Jurkat, Clone E6-1 (cell line): ENCODE measurements at regions not wholly inside any gene's neighbourhood (a gene's known extent, or its start where the extent isn't known, plus 50 kb on each side); places are given as distances from the start of the nearest gene placed in this dataset.

Experiments
- DNase-seq: peaks from one replicate; pipeline ENCODE4 v3.0.0-alpha.2; 2011; ENCODE audit warnings: low read depth, low spot score
- H3K4me3 ChIP-seq: 2 replicates; pipeline ENCODE4 v1.5.1; 2011; ENCODE audit warnings: mild to moderate bottlenecking, low read length, control low read depth, moderate library complexity

DNA sequence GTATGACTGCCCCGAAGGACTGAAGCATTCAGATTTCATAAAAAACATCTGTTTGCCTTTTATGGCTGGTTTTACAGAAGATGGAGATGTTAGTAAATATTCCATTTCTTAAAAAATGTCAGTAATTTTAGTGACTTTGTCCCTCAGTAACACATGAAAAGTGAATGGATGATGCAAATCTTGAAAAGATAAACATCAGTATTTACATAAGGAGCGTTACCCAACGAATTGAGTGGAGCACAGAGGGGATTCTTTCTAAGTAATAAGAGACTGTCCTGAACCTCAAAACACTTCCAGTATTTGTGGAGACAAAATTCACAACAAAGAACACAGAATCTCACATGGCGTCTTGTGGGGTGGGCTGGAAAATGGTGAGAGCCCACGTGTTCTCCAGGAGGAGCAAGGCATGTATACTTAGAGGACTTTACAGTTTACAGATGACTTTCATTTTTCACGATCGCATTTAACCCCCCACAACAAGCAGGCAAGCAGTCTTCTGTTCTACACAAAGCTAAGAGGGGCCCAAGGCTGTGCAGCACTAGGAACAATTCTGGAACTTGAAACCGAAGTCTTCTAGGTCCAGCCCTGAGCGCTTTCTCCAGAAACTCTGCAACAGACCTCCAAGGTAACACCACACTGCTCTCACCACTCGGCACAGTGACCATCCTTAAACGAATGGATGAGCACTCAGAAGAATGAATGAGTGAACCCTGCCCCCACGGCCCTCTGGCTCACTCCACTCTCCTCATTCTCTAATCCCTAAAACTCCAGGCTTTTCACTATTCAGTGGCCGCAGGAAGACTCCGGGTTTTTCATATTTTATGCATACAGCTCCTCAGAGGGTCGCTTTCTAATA lies 709.8 kb downstream of the UQCRFS1 start:
- DNase-seq: no peak
- no peak overlapping the region for H3K4me3 ChIP-seq

DNA sequence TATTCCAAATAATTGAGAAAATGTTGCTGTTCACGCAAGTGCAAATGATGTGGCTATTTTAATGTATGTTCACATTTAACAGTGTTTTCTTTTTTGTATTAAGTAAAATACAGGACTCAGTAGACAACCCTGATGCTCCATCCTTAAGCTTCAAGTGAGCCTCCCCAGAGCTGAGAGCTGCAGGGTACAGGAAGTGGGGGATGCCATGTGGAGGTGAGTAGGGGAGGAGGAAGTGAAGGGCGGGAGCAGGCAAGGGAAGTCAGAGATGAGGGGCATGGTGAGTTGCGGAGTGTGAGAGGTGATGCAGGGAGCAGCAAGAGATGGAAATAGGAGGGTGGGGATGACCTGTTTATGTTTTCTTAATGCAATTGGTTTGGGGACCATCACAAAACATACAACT lies 711.0 kb downstream of the UQCRFS1 start:
- H3K4me3 ChIP-seq: no peak overlapping the region
- DNase-seq: peak; percentile 68

DNA sequence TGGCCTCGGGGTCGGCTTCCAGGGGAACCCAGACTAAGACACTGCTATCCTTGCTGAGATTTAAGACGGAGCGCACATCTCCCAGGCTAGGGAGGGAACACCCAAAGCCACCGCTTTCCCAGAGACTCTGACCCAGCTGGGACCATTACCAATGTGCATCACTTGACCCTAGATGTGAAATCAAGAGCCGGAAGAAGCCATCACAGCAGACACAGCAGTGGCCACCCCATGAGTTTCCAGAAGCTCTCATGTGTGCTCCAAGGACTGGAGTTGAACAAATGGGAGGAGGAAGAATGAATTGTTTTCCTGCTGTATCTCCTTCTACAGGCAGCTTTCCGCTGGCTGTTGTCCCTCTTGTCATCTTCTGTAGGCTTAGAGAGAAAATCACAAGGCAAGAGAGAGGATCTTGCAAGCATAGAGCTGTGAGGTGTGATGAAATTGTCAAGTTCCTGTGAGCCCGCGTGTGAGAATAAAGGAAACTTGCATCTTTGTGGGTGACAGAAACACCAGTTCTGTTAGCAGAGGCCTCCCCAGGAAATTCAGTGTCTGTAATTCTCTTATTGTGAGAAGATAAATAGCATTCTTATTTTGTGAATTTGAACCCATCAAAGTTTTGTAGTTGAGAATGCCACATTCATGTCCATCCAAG lies 711.8 kb downstream of the UQCRFS1 start:
- DNase-seq: peak; percentile 53

DNA sequence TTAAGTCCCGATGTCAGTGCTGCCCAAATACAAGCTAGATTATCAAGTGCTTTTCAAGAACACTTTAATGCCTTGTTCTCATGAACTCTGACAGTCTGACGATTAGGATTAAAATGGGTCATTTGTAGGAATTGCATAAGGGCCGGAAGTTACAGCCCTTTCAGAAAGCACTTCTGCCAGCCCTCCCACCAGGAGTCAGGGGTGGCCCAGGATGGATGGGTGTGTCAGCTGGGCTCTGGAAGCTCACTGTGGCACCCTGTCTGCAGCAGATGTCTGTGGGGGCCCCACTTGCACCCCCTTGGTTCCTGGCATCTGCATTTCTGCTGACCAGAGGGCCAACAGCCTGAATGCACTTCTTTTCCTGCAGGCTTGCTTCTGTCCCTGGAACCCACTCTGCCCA lies 712.7 kb downstream of the UQCRFS1 start:
- no peak overlapping the region for H3K4me3 ChIP-seq
- DNase-seq: no peak

More for the DNA sequence above, 711.8 kb downstream of the UQCRFS1 start:
- no peak overlapping the region for H3K4me3 ChIP-seq

DNA sequence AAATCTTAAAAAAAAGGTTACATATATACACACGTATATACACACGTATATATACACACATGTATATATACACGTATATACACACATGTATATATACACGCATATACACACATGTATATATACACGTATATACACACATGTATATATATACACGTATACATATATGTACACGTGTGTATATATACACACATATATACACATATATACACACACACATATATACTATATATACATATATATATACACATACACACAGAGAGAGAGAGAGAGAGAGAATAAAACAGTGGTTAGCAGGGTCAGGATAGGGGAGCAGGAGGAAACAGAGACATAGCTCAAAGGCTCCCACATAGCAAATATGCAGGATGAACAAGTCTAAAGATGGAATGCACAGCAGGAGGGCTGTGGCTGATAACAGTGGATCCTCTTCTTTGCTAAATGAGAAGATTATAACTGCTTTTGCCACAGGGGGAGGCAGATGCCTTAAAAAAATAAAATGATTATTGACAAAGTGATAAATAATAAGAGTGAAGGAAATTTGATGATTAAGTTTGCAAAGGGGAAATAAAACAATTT lies 714.5 kb downstream of the UQCRFS1 start:
- H3K4me3 ChIP-seq: no peak overlapping the region
- no peak for DNase-seq

DNA sequence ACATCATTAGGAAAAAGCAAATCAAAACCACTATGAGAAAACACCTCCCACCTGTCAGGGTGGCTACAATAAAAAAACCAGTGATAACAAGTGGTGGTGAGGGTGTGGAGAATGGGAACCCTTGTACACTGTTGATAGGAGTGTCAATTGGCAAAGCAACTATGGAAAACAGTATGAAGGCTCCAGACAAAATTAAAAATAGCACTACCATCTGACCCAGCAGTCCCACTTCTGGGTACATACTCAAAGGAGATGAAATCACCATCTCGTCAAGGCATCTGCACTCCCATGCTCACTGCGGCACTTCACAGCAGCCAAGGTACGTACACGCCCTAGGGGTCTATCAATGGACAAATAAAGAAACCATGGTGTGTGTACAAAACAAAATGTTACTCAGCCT lies 715.1 kb downstream of the UQCRFS1 start:
- no peak overlapping the region for H3K4me3 ChIP-seq
- no peak for DNase-seq

DNA sequence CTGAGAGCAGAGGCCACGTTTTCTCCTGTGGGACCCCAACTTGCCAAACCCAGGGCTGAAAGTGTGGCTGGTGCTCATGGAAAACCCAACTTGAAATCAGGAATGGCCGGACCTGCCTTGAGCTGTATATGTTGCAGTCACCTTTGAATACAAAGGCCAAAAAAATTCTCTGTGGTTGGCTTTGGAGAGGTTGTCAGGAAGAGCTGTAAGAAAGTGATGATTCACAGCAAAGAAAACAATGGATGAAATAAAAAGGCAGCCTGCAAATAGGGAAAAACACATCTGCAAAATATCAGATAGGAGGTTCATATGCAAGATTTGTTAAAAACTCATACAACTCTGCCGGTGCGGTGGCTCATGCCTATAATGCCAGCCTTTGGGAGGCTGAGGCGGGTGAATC lies 715.8 kb downstream of the UQCRFS1 start:
- H3K4me3 ChIP-seq: no peak overlapping the region
- no peak for DNase-seq

DNA sequence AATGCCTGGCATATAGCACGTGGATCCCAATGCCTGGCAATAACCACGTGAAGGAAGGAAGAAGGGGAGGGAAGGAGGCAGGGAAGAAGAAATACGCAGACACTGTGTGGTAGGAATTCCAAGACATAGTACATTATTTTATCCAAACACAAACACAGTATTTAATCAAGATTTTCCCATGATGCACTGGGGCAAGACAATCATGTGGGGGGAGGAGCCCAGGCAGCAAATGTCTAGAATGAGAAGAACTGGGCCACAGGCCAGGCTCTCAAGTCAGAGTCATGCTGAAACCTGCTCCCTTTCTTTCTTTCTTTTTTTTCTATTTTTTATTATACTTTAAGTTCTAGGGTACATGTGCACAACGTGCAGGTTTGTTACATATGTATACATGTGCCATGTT lies 717.9 kb downstream of the UQCRFS1 start:
- no peak overlapping the region for H3K4me3 ChIP-seq

DNA sequence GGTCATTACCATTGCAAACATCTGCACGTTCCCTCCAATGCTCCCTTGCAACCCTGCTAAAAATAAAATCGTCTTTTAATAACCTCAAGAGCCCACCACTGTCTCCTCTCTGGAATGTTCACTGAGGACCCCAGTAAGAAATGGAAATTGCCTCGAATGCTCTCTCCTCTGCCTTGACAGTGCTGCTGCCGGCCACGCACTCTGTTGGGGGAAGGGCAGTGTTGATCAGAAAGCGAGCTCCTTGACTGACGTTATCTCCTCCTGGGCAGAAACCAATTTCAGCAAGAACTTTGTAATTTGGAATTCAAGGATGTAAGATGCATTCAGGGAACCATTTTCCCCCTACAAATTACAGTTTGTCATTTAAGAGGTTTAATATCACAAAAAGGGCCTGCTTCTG lies 718.5 kb downstream of the UQCRFS1 start:
- no peak overlapping the region for H3K4me3 ChIP-seq
- no peak for DNase-seq

More for the DNA sequence above, 717.9 kb downstream of the UQCRFS1 start:
- no peak for DNase-seq

DNA sequence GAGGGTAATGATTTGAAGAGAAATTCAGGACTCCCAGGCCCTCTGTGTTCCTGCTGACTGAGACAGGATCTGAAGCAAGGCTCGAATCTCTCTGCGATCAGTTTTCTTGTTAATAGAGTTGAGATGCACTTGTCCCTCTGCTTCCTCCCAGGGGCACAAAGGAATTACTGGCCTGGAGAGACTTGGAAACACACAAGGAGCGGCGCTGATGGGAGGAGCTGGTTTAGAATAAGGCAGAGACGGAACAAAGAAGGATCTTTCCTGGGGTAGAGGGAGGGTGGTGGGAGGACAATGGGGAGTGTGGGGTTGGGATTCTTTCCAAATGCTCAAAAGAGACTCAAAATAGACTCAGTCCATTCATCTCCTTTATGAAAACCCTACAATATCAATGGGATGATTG lies 719.1 kb downstream of the UQCRFS1 start:
- DNase-seq: no peak
- no peak overlapping the region for H3K4me3 ChIP-seq

DNA sequence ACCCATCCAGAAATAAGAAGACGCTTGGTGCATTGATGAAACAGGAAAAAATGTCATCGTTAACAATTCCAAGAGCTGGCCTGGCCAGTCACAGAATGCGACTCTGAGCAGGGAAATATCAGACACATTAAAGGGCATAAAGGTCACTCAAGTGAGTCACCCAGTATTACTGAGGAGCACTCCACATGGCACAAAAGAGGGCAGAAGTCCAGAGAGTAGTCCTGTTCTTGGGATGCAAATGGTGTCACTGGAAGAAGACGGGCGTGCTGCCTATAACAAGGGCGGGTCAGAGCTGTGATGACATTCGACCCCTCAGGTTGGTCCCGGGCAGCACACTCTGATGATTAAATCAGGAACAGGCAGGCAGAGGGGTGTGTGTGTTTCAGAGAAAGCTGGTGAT lies 720.3 kb downstream of the UQCRFS1 start:
- no peak overlapping the region for H3K4me3 ChIP-seq
- DNase-seq: no peak

DNA sequence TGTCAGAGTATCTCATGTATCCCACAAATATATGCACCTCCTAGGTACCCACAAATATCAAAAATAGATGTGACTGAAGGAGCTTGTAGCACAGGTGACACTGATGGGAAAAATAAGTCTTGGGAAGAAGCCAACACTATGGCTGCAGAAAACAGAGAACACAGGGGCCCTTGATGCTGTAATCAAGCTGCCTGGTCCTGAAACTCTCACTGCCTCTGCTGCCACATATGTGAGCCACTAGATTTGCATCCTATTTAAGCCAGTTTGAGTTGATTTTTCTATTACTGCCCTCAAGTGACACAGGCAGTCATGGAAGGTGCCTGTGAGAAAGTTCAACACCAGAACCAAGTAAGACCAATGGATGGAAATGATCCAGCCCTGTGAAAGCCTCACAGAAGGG lies 720.8 kb downstream of the UQCRFS1 start:
- no peak overlapping the region for H3K4me3 ChIP-seq
- DNase-seq: no peak

DNA sequence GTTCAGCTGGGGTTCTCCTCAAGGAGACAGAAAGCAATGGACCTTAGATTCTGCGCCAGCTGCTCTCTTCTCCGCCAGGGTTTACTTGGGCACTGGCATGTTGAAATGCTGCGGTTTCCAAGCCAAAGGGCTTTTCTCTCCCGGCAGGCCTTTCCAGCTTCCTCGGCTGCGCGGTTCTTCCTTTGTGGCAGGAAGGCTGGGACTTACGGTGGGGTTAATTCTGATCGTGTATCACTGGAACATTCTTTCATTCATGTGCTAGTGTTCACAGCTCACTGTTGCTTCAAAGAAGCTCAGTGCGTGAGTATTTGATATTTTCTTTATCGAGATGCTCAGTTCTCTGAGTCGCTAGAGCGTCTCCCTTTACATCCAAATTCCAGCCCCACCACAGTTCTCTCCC lies 723.2 kb downstream of the UQCRFS1 start:
- no peak overlapping the region for H3K4me3 ChIP-seq
- no peak for DNase-seq

DNA sequence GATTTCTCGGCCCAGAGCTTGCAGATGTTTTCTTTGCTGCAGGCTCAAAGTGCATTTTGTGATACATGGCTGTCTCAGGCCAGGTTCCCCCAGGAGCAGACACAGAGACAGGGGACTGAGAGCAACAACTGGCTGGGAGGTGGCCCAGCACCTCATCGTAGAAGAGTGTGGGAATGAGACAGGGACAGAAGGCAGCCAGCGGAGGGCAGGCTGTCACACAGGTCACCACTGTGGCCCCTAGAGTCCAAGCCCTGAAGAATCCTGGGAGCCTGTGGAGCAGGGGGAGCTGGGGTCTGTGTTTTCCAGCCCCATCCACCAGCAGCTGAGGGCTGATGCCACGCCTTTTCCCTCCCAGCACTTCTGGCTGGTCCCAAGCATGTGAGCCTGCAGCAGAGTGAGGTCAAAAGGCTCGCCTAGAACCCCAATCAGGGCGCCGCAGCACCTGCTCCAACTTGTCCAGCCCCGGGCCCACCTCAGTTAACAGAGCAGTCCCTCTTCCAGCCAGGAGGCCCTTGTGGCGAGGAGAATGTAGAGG lies 723.8 kb downstream of the UQCRFS1 start:
- no peak for DNase-seq
- no peak overlapping the region for H3K4me3 ChIP-seq

DNA sequence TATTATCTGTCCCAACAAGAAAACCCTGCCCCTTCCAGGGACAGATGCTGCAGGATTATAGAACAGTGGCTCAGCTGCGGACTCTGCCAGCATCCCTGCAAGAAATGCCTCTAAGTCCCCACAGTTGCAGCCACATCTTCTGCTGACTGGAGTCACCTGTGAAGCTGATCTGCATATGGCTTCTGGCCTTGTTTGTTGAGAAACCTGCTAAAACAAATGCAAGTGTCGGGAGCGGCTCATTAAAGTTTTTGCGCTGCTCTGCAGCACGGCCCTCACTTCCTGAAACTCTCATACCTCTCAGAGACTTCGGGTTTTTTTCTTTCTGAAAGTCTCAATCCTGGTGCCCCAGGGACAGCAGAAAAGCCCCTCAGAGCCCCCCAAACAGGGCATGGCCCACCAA lies 725.0 kb downstream of the UQCRFS1 start:
- peak; percentile 36 for DNase-seq

DNA sequence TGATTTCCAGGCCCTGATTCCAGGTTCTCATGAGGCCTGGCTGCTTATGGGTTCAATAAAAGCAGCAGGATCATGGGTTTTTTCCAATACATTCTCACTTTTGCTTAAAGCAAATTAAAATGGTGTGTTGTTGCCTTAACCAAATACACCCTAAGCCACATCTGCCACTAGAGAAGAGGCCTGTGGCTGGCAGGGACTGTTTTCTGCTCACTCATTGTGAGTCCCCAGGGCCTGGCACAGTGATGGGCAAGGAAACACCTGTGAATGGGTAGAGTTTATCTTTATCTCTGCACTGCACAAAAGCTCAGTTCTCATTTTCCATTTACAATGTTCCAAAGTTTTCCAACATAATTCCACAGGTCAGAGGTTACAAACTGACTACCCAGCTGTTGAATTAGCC lies 726.0 kb downstream of the UQCRFS1 start:
- DNase-seq: peak; percentile 69
- H3K4me3 ChIP-seq: no peak overlapping the region

More for the DNA sequence above, 725.0 kb downstream of the UQCRFS1 start:
- H3K4me3 ChIP-seq: no peak overlapping the region

DNA sequence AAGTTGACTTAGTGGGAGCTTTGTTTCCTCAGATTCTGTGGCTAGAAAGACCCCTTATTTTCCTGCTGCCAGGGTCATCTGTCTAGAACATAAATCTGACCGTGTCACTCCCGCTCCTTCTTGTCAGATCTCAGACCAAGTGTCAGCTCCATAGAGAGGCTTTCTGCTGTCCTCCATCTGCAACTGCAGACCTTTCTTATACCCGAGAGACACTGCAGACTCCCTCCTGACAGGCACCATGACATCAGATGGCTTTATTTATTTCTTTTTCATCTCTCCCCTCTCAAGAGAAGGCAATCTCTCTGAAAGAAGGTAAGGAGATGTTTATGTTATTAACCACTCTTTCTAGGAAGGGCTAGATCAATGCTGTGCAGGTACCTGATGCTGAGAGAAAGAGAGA lies 726.5 kb downstream of the UQCRFS1 start:
- no peak overlapping the region for H3K4me3 ChIP-seq
- DNase-seq: no peak

DNA sequence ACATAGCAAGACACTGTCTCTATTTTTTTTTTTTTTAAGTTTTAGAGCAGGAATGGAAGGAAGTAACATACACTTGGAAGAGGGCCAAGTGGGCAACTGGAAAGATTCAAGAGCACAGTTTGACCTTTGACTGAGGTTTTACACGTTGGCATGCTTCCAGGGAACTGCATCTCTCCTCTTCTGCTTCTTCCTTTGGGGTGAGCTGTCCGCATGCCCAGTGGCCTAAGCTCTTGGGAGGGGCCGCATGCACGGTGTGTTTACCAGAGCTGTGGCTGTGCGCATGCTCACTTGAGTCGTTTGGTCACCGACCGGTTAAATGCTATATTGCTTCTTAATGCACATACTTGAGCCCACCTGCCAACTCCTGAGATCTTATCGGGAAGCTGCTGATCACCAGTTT lies 727.7 kb downstream of the UQCRFS1 start:
- no peak overlapping the region for H3K4me3 ChIP-seq
- no peak for DNase-seq

DNA sequence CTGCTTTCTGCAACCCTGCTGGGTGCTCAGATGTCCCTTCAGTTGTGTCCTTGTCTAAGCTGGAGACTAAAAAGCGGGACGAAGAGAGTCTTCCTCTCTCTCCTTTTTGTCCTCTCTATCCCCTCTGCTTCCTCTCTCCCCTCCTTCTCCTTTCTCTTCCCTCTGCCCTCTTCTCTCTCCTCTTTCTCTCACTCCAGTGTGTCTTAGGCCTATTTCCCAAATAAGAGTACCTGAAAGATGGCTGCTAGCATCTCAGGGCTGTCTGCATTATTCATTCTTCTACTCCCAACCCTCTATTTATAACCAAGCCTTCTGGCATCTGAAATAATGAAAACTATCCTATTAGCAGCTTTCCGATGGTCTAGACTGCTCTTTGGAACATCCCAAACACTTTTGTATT lies 729.8 kb downstream of the UQCRFS1 start:
- no peak overlapping the region for H3K4me3 ChIP-seq
- DNase-seq: no peak

DNA sequence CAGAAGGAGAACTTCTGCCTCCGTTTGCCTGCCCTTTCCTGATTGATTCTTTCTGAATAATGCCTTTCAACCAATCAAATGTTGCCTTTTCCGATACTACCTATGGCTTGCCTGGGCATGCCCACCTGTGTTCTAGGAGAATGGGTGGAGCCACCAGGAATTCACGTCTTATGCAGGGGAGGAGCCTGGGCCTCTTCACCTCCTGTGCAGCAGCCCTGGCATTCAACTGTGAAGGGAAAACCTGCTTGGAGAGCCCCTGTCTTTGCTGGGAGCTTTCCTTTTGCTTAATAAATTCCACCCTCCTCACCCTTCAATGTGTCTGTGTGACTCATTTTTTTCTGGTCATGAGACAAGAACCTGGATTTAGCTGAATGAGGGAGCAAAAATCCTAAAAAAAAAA lies 730.7 kb downstream of the UQCRFS1 start:
- no peak for DNase-seq
- no peak overlapping the region for H3K4me3 ChIP-seq
